Neural cell (in vitro differentiated cells): ENCODE measurements at regions not wholly inside any gene's neighbourhood (a gene's known extent, or its start where the extent isn't known, plus 50 kb on each side); places are given as distances from the start of the nearest gene placed in this dataset.
"Not testable (repeated sequence)": the region's sequence is repeated elsewhere in the genome, so short reads cannot be mapped to it uniquely, and the experiment has no call there.

Source experiments
- H2AFZ ChIP-seq: fragments of 200-600, 300-800 bp; sonication (generic), shearing (Covaris generic); 2 replicates; pipeline ENCODE4 v1.6.0; 2014; ENCODE audit warnings: low read depth, mild to moderate bottlenecking, antibody characterized with exemption, low read length, moderate library complexity
- H3F3A ChIP-seq: fragments of 200-600 bp; shearing (Covaris generic); 2 replicates; pipeline ENCODE4 v1.6.1; 2016; ENCODE audit warnings: mild to moderate bottlenecking, moderate library complexity, mixed read lengths, antibody characterized with exemption, low read length; ENCODE audit not compliant: insufficient read depth, poor library complexity, severe bottlenecking
- H3K27ac ChIP-seq: fragments of 200-600, 300-800 bp; sonication (generic), shearing (Covaris generic); 2 replicates; pipeline ENCODE4 v1.5.1; 2014; ENCODE audit warnings: mild to moderate bottlenecking, low read length, moderate library complexity
- H3K27me3 ChIP-seq: fragments of 300-800, 200-600 bp; sonication (generic), shearing (Covaris generic); 2 replicates; pipeline ENCODE4 v1.6.0; 2014; ENCODE audit warnings: mild to moderate bottlenecking, low read depth, low read length, moderate library complexity; ENCODE audit not compliant: insufficient read depth
- H3K36me3 ChIP-seq: fragments of 300-800, 200-600 bp; sonication (generic), shearing (Covaris generic); 2 replicates; pipeline ENCODE4 v1.5.1; 2014; ENCODE audit warnings: mild to moderate bottlenecking, antibody characterized with exemption, low read length, moderate library complexity; ENCODE audit not compliant: insufficient read depth
- H3K4me2 ChIP-seq: fragments of 300-800, 200-600 bp; sonication (generic), shearing (Covaris generic); 2 replicates; pipeline ENCODE4 v1.6.0; 2014; ENCODE audit warnings: mild to moderate bottlenecking, low read length
- H3K4me3 ChIP-seq: fragments of 300-800, 200-600 bp; sonication (generic), shearing (Covaris generic); 2 replicates; pipeline ENCODE4 v1.5.1; 2014; ENCODE audit warnings: mild to moderate bottlenecking, low read length, moderate library complexity
- H3K79me2 ChIP-seq: fragments of 200-600 bp; shearing (Covaris generic); replicated peaks from 2 replicates; pipeline ENCODE4 v1.6.0; 2014; ENCODE audit warnings: mild to moderate bottlenecking, low read length, moderate library complexity; ENCODE audit not compliant: insufficient read depth
- H3K9ac ChIP-seq: fragments of 300-800, 200-600 bp; sonication (generic), shearing (Covaris generic); 2 replicates; pipeline ENCODE4 v1.6.1; 2016; ENCODE audit warnings: mild to moderate bottlenecking, low read length, mixed read lengths
- H3K9me2 ChIP-seq: fragments of 200-600 bp; shearing (Covaris generic); 2 replicates; pipeline ENCODE4 v1.6.1; 2016; ENCODE audit warnings: mild to moderate bottlenecking, low read length, mixed read lengths; ENCODE audit not compliant: insufficient read depth
- H3K9me3 ChIP-seq: fragments of 200-600, 300-800 bp; sonication (generic), shearing (Covaris generic); 2 replicates; pipeline ENCODE4 v1.6.1; 2016; ENCODE audit warnings: mild to moderate bottlenecking, mixed run types, low read length, moderate library complexity, mixed read lengths
- H4K20me1 ChIP-seq: fragments of 200-600 bp; shearing (Covaris generic); 2 replicates; pipeline ENCODE4 v1.6.1; 2016; ENCODE audit warnings: mild to moderate bottlenecking, mixed run types; ENCODE audit not compliant: insufficient read depth
- EP300 ChIP-seq: fragments of 450-650 bp; conservative IDR thresholded peaks from 2 replicates; pipeline ENCODE4 v1.6.1; 2014; ENCODE audit warnings: antibody characterized with exemption, mild to moderate bottlenecking, moderate library complexity; ENCODE audit not compliant: poor library complexity, severe bottlenecking
- EZH2 ChIP-seq: fragments of 200-600, 300-800 bp; shearing (Covaris generic), sonication (generic); IDR thresholded peaks from 2 replicates; pipeline ENCODE4 v1.6.1; 2014; ENCODE audit warnings: antibody characterized with exemption, low read length, borderline replicate concordance, mild to moderate bottlenecking; ENCODE audit not compliant: insufficient read depth, poor library complexity, severe bottlenecking
- MXI1 ChIP-seq: fragments of 450-650 bp; conservative IDR thresholded peaks from 2 replicates; pipeline ENCODE4 v1.6.1; 2014; ENCODE audit warnings: antibody characterized with exemption, mild to moderate bottlenecking; ENCODE audit not compliant: poor library complexity, severe bottlenecking
- POLR2AphosphoS5 ChIP-seq: IDR thresholded peaks from 2 replicates; pipeline ENCODE4 v1.6.1; 2012
- RAD21 ChIP-seq: fragments of 450-650 bp; conservative IDR thresholded peaks from 2 replicates; pipeline ENCODE4 v1.6.1; 2014; ENCODE audit warnings: antibody characterized with exemption, mild to moderate bottlenecking, moderate library complexity
- SMC3 ChIP-seq: fragments of 450-650 bp; conservative IDR thresholded peaks from 2 replicates; pipeline ENCODE4 v1.6.1; 2014; ENCODE audit warnings: antibody characterized with exemption, mild to moderate bottlenecking, moderate library complexity; ENCODE audit not compliant: poor library complexity
- TAF1 ChIP-seq: IDR thresholded peaks from 2 replicates; pipeline ENCODE4 v1.6.1; 2012; ENCODE audit warnings: low read depth
- TF ChIP-seq, protein P1 (sequence below): IDR thresholded peaks from 2 replicates; pipeline ENCODE4 v1.6.1; 2012; ENCODE audit warnings: borderline replicate concordance
- TF ChIP-seq, protein P2 (sequence below): fragments of 450-650 bp; IDR thresholded peaks from 2 replicates; pipeline ENCODE4 v1.5.1; 2014; ENCODE audit warnings: antibody characterized with exemption, mild to moderate bottlenecking, moderate library complexity; ENCODE audit not compliant: poor library complexity, severe bottlenecking

DNA sequence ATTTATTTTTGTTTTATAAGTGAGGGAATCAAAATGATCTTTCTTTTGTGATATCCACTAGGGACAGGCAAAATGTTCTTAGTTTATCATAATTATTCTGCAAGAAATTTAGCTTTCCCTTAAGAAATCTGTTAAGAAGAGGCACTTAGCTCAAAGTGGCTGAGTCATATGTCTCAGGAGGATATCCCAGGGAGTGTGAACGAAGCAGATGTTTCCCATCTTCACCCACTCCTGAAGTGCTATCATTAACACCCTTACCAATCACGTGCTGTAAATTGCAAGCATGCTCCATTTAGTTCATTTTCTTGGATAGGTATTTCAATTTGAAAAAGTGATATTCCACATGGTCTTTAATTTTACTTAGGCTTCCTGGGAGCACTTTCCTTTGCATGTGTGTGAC lies 774.3 kb upstream of the TMEFF2 start:
- Histone ChIP-seq H3K27me3 (no peaks in the 10 kb centered on the region), H3K79me2 (no peaks in the 10 kb centered on the region), H3K36me3 (no peaks in the 10 kb centered on the region), H3K9me3 (no peaks in the 10 kb centered on the region), H4K20me1 (no peaks in the 10 kb centered on the region), H3K4me3 (no peak overlapping the region), H3K4me2 (no peak overlapping the region), H3K9ac (no peak overlapping the region), H3K27ac (no peak overlapping the region), H3F3A (no peaks in the 10 kb centered on the region), H2AFZ (no peak overlapping the region), H3K9me2 (no peaks in the 10 kb centered on the region)
- peak; percentile 61 for TF ChIP-seq POLR2AphosphoS5
- no peak for TF ChIP-seq EZH2

DNA sequence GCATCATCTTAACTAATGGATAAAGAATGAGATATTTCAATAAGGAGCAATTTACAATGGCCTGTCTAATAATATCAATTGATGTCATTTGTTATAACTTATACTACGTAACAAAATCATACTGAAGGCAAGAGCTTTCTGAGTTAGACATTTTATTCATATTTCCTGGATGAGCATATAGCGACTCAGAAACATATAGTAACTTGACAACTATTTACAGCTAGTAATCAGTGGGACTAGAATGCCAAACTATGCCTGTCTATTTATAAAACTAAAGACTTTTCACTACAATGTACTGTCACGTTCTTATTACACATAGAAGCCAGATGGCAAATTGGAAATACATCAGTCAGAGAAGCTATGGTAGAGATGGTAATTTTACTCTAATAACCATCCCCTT lies 766.2 kb upstream of the TMEFF2 start:
- Histone ChIP-seq H3K9me2 (no peaks in the 10 kb centered on the region), H3K9me3 (no peaks in the 10 kb centered on the region), H3K27ac (no peak overlapping the region), H4K20me1 (no peaks in the 10 kb centered on the region), H3F3A (no peaks in the 10 kb centered on the region), H3K4me3 (no peak overlapping the region), H3K4me2 (no peak overlapping the region), H3K27me3 (no peaks in the 10 kb centered on the region), H3K79me2 (no peaks in the 10 kb centered on the region), H3K36me3 (no peaks in the 10 kb centered on the region), H3K9ac (no peak overlapping the region), H2AFZ (no peak overlapping the region)
- TF ChIP-seq TAF1 = no peak
- TF ChIP-seq POLR2AphosphoS5 = no peak
- no peak for TF ChIP-seq SMC3
- TF ChIP-seq EZH2 = no peak
- TF ChIP-seq, protein P1, sequence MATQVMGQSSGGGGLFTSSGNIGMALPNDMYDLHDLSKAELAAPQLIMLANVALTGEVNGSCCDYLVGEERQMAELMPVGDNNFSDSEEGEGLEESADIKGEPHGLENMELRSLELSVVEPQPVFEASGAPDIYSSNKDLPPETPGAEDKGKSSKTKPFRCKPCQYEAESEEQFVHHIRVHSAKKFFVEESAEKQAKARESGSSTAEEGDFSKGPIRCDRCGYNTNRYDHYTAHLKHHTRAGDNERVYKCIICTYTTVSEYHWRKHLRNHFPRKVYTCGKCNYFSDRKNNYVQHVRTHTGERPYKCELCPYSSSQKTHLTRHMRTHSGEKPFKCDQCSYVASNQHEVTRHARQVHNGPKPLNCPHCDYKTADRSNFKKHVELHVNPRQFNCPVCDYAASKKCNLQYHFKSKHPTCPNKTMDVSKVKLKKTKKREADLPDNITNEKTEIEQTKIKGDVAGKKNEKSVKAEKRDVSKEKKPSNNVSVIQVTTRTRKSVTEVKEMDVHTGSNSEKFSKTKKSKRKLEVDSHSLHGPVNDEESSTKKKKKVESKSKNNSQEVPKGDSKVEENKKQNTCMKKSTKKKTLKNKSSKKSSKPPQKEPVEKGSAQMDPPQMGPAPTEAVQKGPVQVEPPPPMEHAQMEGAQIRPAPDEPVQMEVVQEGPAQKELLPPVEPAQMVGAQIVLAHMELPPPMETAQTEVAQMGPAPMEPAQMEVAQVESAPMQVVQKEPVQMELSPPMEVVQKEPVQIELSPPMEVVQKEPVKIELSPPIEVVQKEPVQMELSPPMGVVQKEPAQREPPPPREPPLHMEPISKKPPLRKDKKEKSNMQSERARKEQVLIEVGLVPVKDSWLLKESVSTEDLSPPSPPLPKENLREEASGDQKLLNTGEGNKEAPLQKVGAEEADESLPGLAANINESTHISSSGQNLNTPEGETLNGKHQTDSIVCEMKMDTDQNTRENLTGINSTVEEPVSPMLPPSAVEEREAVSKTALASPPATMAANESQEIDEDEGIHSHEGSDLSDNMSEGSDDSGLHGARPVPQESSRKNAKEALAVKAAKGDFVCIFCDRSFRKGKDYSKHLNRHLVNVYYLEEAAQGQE = no peak
- TF ChIP-seq EP300 = no peak
- TF ChIP-seq, protein P2, sequence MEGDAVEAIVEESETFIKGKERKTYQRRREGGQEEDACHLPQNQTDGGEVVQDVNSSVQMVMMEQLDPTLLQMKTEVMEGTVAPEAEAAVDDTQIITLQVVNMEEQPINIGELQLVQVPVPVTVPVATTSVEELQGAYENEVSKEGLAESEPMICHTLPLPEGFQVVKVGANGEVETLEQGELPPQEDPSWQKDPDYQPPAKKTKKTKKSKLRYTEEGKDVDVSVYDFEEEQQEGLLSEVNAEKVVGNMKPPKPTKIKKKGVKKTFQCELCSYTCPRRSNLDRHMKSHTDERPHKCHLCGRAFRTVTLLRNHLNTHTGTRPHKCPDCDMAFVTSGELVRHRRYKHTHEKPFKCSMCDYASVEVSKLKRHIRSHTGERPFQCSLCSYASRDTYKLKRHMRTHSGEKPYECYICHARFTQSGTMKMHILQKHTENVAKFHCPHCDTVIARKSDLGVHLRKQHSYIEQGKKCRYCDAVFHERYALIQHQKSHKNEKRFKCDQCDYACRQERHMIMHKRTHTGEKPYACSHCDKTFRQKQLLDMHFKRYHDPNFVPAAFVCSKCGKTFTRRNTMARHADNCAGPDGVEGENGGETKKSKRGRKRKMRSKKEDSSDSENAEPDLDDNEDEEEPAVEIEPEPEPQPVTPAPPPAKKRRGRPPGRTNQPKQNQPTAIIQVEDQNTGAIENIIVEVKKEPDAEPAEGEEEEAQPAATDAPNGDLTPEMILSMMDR = no peak
- no peak for TF ChIP-seq RAD21
- TF ChIP-seq MXI1 = no peak

DNA sequence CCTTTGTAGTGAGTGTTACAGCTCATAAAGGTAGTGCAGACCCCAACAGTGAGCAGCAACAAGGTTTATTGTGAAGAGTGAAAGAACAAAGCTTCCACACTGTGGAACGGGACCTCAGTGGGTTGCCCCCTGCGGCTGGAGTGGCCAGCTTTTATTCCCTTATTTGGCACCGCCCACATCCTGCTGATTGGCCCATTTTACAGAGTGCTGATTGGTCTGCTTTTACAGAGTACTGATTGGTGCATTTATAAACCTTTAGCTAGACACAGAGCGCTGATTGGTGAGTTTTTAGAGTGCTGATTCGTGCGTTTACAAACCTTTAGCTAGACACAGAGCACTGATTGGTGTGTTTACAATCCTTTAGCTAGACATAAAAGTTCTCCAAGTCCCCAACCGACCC lies 763.9 kb upstream of the TMEFF2 start:
- H3K27ac ChIP-seq, H3K4me3 ChIP-seq, H3K36me3 ChIP-seq, H2AFZ ChIP-seq, H3K27me3 ChIP-seq, H3K9ac ChIP-seq, H4K20me1 ChIP-seq, H3K9me3 ChIP-seq, H3F3A ChIP-seq, H3K4me2 ChIP-seq, H3K9me2 ChIP-seq, H3K79me2 ChIP-seq: not testable (repeated sequence)
